Glomerular visceral epithelial cell (primary cell): ENCODE measurements at regions not wholly inside any gene's neighbourhood (a gene's known extent, or its start where the extent isn't known, plus 50 kb on each side); places are given as distances from the start of the nearest gene placed in this dataset.

ENCODE experiments used
- DNase-seq: peaks from one replicate; pipeline ENCODE4 v3.0.0-alpha.2; 2016; ENCODE audit errors: extremely low spot score

- no peak for DNase-seq
These were observed 112.8 kb upstream of the CTNND2 start for GRCh38 chr5:12017007-12017406.

- DNase-seq = no peak
These were observed 112.0 kb upstream of the CTNND2 start for GRCh38 chr5:12016159-12016746.

GRCh38 chr5:12013351-12013750 is 109.1 kb upstream of the CTNND2 start:
- DNase-seq = no peak

GRCh38 chr5:12003680-12004079 is 99.4 kb upstream of the CTNND2 start:
- DNase-seq = no peak

- no peak for DNase-seq
These were observed 94.2 kb upstream of the CTNND2 start for GRCh38 chr5:11998397-11998796.

GRCh38 chr5:11997942-11998341 is 93.7 kb upstream of the CTNND2 start:
- DNase-seq = no peak

- DNase-seq = no peak
These were observed 88.3 kb upstream of the CTNND2 start for GRCh38 chr5:11992518-11992917.

GRCh38 chr5:11985993-11986392 is 81.7 kb upstream of the CTNND2 start:
- no peak for DNase-seq

GRCh38 chr5:11984196-11984595 is 80.0 kb upstream of the CTNND2 start:
- DNase-seq = no peak

- DNase-seq = no peak
These were observed 77.7 kb upstream of the CTNND2 start for GRCh38 chr5:11981986-11982385.

- DNase-seq = no peak
These were observed 73.7 kb upstream of the CTNND2 start for GRCh38 chr5:11977904-11978303.

- DNase-seq = no peak
These were observed 69.2 kb upstream of the CTNND2 start for GRCh38 chr5:11973469-11973868.

- no peak for DNase-seq
These were observed 59.0 kb upstream of the CTNND2 start for GRCh38 chr5:11963227-11963626.

- no peak for DNase-seq
These were observed 57.9 kb upstream of the CTNND2 start for GRCh38 chr5:11962122-11962521.

- no peak for DNase-seq
These were observed 54.1 kb upstream of the CTNND2 start for GRCh38 chr5:11958321-11958720.

GRCh38 chr5:11955331-11955730 is 51.1 kb upstream of the CTNND2 start:
- DNase-seq = no peak
